CD14-positive monocyte (primary cell): ENCODE measurements at regions not wholly inside any gene's neighbourhood (a gene's known extent, or its start where the extent isn't known, plus 50 kb on each side); places are given as distances from the start of the nearest gene placed in this dataset.

Source experiments
- DNase-seq, 3 donors: peaks; one replicate each; pipeline ENCODE4 v3.0.0-alpha.2; 2011 to 2022
- H2AFZ ChIP-seq: 2 replicates; pipeline ENCODE4 v1.6.0; 2012; ENCODE audit warnings: mild to moderate bottlenecking, low read depth, low read length, inconsistent platforms; ENCODE audit not compliant: insufficient read depth, poor library complexity, severe bottlenecking
- H3K27ac ChIP-seq, 2 donors: 1 replicate in 1 of 2; 2 replicates in 1 of 2; pipeline ENCODE4 v1.5.1; 2012 to 2013; ENCODE audit warnings: low read length in 2 of 2, control low read depth in 1 of 2, inconsistent platforms in 1 of 2, low read depth in 1 of 2, mild to moderate bottlenecking in 1 of 2
- H3K27me3 ChIP-seq, 2 donors: one replicate each; pipeline versions ENCODE4 v1.6.0 to v1.6.1; 2011 to 2013; ENCODE audit warnings: low read length in 2 of 2; ENCODE audit not compliant: control insufficient read depth in 2 of 2, insufficient read depth in 2 of 2
- H3K36me3 ChIP-seq, 2 donors: replicated peaks in 1 of 2; 1 replicate in 1 of 2; 2 replicates in 1 of 2; pipeline versions ENCODE4 v1.5.1 to v1.6.1; 2012 to 2013; ENCODE audit warnings: low read length in 2 of 2, control low read depth in 1 of 2, inconsistent platforms in 1 of 2, mild to moderate bottlenecking in 1 of 2; ENCODE audit not compliant: insufficient read depth in 2 of 2, control insufficient read depth in 1 of 2
- H3K4me1 ChIP-seq, 2 donors: 1 replicate in 1 of 2; 2 replicates in 1 of 2; pipeline versions ENCODE4 v1.5.1 to v1.6.1; 2012 to 2013; ENCODE audit warnings: low read length in 2 of 2, control low read depth in 1 of 2, inconsistent platforms in 1 of 2, mild to moderate bottlenecking in 1 of 2, moderate library complexity in 1 of 2; ENCODE audit not compliant: insufficient read depth in 2 of 2, control insufficient read depth in 1 of 2
- H3K4me2 ChIP-seq: replicated peaks from 2 replicates; pipeline ENCODE3; 2012; ENCODE audit warnings: low read length, moderate library complexity, mild to moderate bottlenecking; ENCODE audit not compliant: poor library complexity, severe bottlenecking; ENCODE audit errors: extremely low read depth
- H3K4me3 ChIP-seq, 3 experiments: fragments of 200-600 bp in 1 of 3; sonication (generic) in 1 of 3; replicated peaks in 1 of 3; 1 replicate in 2 of 3; 2 replicates in 1 of 3; pipeline ENCODE4 v1.5.1; 2011 to 2013; ENCODE audit warnings: low read length in 3 of 3, mild to moderate bottlenecking in 3 of 3, control low read depth in 2 of 3, low read depth in 2 of 3, inconsistent platforms in 1 of 3, moderate library complexity in 1 of 3
- H3K79me2 ChIP-seq: 2 replicates; pipeline ENCODE4 v1.6.0; 2012; ENCODE audit warnings: mild to moderate bottlenecking, control low read depth, inconsistent platforms, low read length, moderate library complexity; ENCODE audit not compliant: insufficient read depth
- H3K9ac ChIP-seq: 2 replicates; pipeline ENCODE4 v1.6.0; 2017; ENCODE audit warnings: low read length, mild to moderate bottlenecking; ENCODE audit not compliant: insufficient read depth, poor library complexity, severe bottlenecking
- H3K9me3 ChIP-seq, 2 donors: replicated peaks in 1 of 2; 1 replicate in 1 of 2; 2 replicates in 1 of 2; pipeline versions ENCODE4 v1.5.1 to v1.6.1; 2012 to 2013; ENCODE audit warnings: low read length in 2 of 2, control low read depth in 1 of 2; ENCODE audit not compliant: control insufficient read depth in 1 of 2, insufficient read depth in 1 of 2
- H4K20me1 ChIP-seq: 2 replicates; pipeline ENCODE4 v1.6.0; 2012; ENCODE audit warnings: mild to moderate bottlenecking, low read length, control low read depth, moderate library complexity; ENCODE audit not compliant: insufficient read depth
- H3K27ac Mint-ChIP-seq, 7 donors: one replicate each; pipeline ENCODE4 v1.8.0; 2020; ENCODE audit warnings: mild to moderate bottlenecking in 7 of 7, mixed read lengths in 7 of 7, moderate library complexity in 6 of 7, inconsistent platforms in 2 of 7
- H3K27me3 Mint-ChIP-seq, 3 donors: one replicate each; pipeline ENCODE4 v1.8.0; 2021 to 2022; ENCODE audit warnings: low read depth in 3 of 3, mild to moderate bottlenecking in 3 of 3, mixed read lengths in 3 of 3, moderate library complexity in 3 of 3, inconsistent platforms in 1 of 3
- H3K36me3 Mint-ChIP-seq, 2 donors: one replicate each; pipeline ENCODE4 v1.8.0; 2020; ENCODE audit warnings: mixed read lengths in 2 of 2, inconsistent platforms in 1 of 2, mild to moderate bottlenecking in 1 of 2
- H3K4me1 Mint-ChIP-seq: one replicate; pipeline ENCODE4 v1.8.0; 2020; ENCODE audit warnings: mild to moderate bottlenecking, mixed read lengths
- H3K4me3 Mint-ChIP-seq, 2 donors: one replicate each; pipeline ENCODE4 v1.8.0; 2020; ENCODE audit warnings: mild to moderate bottlenecking in 2 of 2, mixed read lengths in 2 of 2, moderate library complexity in 1 of 2
- H3K9me3 Mint-ChIP-seq, 7 donors: one replicate each; pipeline ENCODE4 v1.8.0; 2020 to 2022; ENCODE audit warnings: mixed read lengths in 7 of 7, mild to moderate bottlenecking in 6 of 7, moderate library complexity in 6 of 7, inconsistent platforms in 2 of 7
- CTCF ChIP-seq: fragments of 200-600 bp; IDR thresholded peaks from one replicate; pipeline ENCODE4 v1.8.0; 2022; ENCODE audit warnings: antibody characterized with exemption, mild to moderate bottlenecking
- WGBS: methylation state at CpG from one replicate; pipeline ENCODE4 v1.1.5; 2013; ENCODE audit warnings: missing lambda C conversion rate; ENCODE audit not compliant: insufficient coverage; 5-methylcytosine and 5-hydroxymethylcytosine counted together
- intact Hi-C, 2 donors: fragments of 100-400 bp; cut with micrococcal nuclease; formaldehyde crosslinking; loops; one replicate each; pipeline versions ENCODE4 v1.15.0 to v1.15.1; 2023

GRCh38 chr2:220701115-220701514 lies 871.0 kb downstream of the EPHA4 start:
- no peaks in the 10 kb centered on the region for H3K36me3 ChIP-seq
- no peak overlapping the region for H3K9ac ChIP-seq
- no peaks in the 10 kb centered on the region for H3K27me3 ChIP-seq
- H3K4me2 ChIP-seq = no peak overlapping the region
- H3K27ac ChIP-seq = no peak overlapping the region
- no peaks in the 10 kb centered on the region for H3K79me2 ChIP-seq
- no peak overlapping the region for H3K4me3 ChIP-seq
- peaks cover 0 to 3% (median 0%) of the 10 kb centered on the region in 3 donors for H3K27me3 Mint-ChIP-seq
- 90% methylated on average over 2 of the region's 2 CpGs for WGBS
- no peak overlapping the region for H3K27ac Mint-ChIP-seq
- H4K20me1 ChIP-seq = no peaks in the 10 kb centered on the region
- H3K4me1 Mint-ChIP-seq = no peaks in the 10 kb centered on the region
- peaks cover 0 to 4% of the 10 kb centered on the region in 2 donors for H3K9me3 ChIP-seq
- DNase-seq = no peak
- no peak for TF ChIP-seq CTCF
- intact Hi-C loops = no loop called here
- H3K4me1 ChIP-seq = no peaks in the 10 kb centered on the region
- no peak overlapping the region for H3K4me3 Mint-ChIP-seq
- no peaks in the 10 kb centered on the region for H3K36me3 Mint-ChIP-seq
- no peak overlapping the region for H2AFZ ChIP-seq
- H3K9me3 Mint-ChIP-seq = peaks cover 0 to 9% (median 0%) of the 10 kb centered on the region in 7 donors

- Mint-ChIP-seq H3K9me3 (peaks cover 0 to 9% (median 0%) of the 10 kb centered on the region in 7 donors), H3K4me1 (no peaks in the 10 kb centered on the region), H3K27me3 (peaks cover 0 to 3% (median 0%) of the 10 kb centered on the region in 3 donors), H3K27ac (no peak overlapping the region), H3K4me3 (no peak overlapping the region), H3K36me3 (no peaks in the 10 kb centered on the region)
- 93% methylated on average over 4 of the region's 5 CpGs for WGBS
- no peaks in the 10 kb centered on the region for H3K4me1 ChIP-seq
- no peak for DNase-seq
- no peak for TF ChIP-seq CTCF
- no peak overlapping the region for H2AFZ ChIP-seq
- no peak overlapping the region for H3K9ac ChIP-seq
- no peaks in the 10 kb centered on the region for H3K27me3 ChIP-seq
- peaks cover 0 to 4% of the 10 kb centered on the region in 2 donors for H3K9me3 ChIP-seq
- intact Hi-C loops = no loop called here
- no peak overlapping the region for H3K4me3 ChIP-seq
- no peaks in the 10 kb centered on the region for H3K79me2 ChIP-seq
- no peak overlapping the region for H3K4me2 ChIP-seq
- no peaks in the 10 kb centered on the region for H3K36me3 ChIP-seq
- no peaks in the 10 kb centered on the region for H4K20me1 ChIP-seq
- H3K27ac ChIP-seq = no peak overlapping the region
Observed at GRCh38 chr2:220703279-220703678, 868.8 kb downstream of the EPHA4 start.
